Liver (tissue), 3 donors: ENCODE measurements at regions not wholly inside any gene's neighbourhood (a gene's known extent, or its start where the extent isn't known, plus 50 kb on each side); places are given as distances from the start of the nearest gene placed in this dataset.

ENCODE experiments used
- FOXA1 ChIP-seq: IDR thresholded peaks from 2 replicates; pipeline ENCODE4 v1.6.1; 2016; ENCODE audit warnings: antibody characterized with exemption
- NR2F2 ChIP-seq: IDR thresholded peaks from 2 replicates; pipeline ENCODE4 v1.6.1; 2016; ENCODE audit warnings: antibody characterized with exemption
- YY1 ChIP-seq: IDR thresholded peaks from 2 replicates; pipeline ENCODE4 v1.6.1; 2016; ENCODE audit warnings: antibody characterized with exemption, mild to moderate bottlenecking
- TF ChIP-seq, protein P1 (sequence below): fragments of 150-350 bp; IDR thresholded peaks from 2 replicates; pipeline ENCODE4 v1.5.1; 2017; ENCODE audit warnings: improper control_type of control experiment, low read depth, low read length; ENCODE audit not compliant: missing input control
- TF ChIP-seq, protein P2 (sequence below): IDR thresholded peaks from 2 replicates; pipeline ENCODE4 v1.6.1; 2016; ENCODE audit warnings: antibody characterized with exemption, mild to moderate bottlenecking
- donor health status: healthy.
- donor health status: healthy.

DNA sequence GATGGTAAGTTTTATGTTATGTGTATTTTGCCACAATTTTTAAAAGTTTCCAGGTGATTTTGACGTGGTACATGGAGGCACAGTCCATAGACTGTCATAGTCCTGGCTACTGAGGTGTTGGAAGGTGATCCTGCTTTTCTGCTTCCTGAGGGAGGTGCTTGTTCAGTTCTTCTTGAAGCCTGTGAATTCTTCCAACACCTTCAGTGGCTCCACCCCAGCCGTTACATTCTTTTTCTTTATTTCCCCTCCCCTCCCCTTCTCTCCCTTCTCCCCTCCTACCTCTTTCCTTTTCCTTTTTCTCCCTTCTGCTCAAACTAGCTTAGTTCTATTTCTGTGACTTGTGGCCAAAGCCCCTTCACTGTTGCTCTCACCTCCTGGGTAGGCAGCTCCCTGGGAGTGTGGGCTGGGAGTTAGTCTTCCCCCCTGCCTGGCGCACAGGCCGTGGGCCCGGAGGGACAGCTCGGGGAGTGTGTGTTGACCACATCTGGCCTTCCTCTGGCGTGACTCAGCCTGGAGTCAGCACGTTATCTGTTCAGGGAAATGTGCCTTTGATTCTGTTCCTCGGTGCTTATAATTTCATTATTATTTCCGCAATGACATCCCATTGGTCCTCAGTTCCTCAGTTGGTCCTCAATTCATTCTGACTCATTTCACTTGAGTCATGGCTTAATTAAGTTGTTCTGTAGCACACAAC, 566.2 kb downstream of the TBC1D22A start:
- TF ChIP-seq FOXA1 = no peak
- TF ChIP-seq, protein P1, sequence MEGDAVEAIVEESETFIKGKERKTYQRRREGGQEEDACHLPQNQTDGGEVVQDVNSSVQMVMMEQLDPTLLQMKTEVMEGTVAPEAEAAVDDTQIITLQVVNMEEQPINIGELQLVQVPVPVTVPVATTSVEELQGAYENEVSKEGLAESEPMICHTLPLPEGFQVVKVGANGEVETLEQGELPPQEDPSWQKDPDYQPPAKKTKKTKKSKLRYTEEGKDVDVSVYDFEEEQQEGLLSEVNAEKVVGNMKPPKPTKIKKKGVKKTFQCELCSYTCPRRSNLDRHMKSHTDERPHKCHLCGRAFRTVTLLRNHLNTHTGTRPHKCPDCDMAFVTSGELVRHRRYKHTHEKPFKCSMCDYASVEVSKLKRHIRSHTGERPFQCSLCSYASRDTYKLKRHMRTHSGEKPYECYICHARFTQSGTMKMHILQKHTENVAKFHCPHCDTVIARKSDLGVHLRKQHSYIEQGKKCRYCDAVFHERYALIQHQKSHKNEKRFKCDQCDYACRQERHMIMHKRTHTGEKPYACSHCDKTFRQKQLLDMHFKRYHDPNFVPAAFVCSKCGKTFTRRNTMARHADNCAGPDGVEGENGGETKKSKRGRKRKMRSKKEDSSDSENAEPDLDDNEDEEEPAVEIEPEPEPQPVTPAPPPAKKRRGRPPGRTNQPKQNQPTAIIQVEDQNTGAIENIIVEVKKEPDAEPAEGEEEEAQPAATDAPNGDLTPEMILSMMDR = no peak
- TF ChIP-seq, protein P2, sequence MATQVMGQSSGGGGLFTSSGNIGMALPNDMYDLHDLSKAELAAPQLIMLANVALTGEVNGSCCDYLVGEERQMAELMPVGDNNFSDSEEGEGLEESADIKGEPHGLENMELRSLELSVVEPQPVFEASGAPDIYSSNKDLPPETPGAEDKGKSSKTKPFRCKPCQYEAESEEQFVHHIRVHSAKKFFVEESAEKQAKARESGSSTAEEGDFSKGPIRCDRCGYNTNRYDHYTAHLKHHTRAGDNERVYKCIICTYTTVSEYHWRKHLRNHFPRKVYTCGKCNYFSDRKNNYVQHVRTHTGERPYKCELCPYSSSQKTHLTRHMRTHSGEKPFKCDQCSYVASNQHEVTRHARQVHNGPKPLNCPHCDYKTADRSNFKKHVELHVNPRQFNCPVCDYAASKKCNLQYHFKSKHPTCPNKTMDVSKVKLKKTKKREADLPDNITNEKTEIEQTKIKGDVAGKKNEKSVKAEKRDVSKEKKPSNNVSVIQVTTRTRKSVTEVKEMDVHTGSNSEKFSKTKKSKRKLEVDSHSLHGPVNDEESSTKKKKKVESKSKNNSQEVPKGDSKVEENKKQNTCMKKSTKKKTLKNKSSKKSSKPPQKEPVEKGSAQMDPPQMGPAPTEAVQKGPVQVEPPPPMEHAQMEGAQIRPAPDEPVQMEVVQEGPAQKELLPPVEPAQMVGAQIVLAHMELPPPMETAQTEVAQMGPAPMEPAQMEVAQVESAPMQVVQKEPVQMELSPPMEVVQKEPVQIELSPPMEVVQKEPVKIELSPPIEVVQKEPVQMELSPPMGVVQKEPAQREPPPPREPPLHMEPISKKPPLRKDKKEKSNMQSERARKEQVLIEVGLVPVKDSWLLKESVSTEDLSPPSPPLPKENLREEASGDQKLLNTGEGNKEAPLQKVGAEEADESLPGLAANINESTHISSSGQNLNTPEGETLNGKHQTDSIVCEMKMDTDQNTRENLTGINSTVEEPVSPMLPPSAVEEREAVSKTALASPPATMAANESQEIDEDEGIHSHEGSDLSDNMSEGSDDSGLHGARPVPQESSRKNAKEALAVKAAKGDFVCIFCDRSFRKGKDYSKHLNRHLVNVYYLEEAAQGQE = no peak
- no peak for TF ChIP-seq YY1
- no peak for TF ChIP-seq NR2F2
